ENCODE measurements at regions not wholly inside any gene's neighbourhood (a gene's known extent, or its start where the extent isn't known, plus 50 kb on each side); places are given as distances from the start of the nearest gene placed in this dataset.

DNA sequence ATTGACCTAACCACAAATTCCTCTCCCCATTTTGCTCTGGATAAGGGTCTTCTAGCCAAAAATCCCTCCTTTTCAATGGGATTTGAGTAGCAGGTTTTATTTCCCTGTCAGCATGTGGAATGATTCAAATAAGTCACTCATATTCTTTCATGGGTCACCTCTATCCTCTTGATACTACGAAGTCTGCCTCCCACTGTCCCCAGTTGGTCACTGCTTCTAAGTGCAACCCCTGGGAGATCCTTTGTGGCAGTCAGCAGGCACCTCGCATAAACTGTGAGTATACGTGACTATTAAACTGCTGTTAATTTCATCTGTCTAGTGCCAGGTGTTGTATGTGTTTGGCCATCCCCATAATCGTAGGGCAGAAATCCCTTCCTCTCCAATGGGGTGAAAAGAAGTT is 1667.9 kb upstream of the PCDH7 start (continued):
- no peak for TF ChIP-seq STAT1 (IDR thresholded peaks at IDR 0.05; ENCODE audit: unreplicated experiment)
- TF ChIP-seq, protein P1, sequence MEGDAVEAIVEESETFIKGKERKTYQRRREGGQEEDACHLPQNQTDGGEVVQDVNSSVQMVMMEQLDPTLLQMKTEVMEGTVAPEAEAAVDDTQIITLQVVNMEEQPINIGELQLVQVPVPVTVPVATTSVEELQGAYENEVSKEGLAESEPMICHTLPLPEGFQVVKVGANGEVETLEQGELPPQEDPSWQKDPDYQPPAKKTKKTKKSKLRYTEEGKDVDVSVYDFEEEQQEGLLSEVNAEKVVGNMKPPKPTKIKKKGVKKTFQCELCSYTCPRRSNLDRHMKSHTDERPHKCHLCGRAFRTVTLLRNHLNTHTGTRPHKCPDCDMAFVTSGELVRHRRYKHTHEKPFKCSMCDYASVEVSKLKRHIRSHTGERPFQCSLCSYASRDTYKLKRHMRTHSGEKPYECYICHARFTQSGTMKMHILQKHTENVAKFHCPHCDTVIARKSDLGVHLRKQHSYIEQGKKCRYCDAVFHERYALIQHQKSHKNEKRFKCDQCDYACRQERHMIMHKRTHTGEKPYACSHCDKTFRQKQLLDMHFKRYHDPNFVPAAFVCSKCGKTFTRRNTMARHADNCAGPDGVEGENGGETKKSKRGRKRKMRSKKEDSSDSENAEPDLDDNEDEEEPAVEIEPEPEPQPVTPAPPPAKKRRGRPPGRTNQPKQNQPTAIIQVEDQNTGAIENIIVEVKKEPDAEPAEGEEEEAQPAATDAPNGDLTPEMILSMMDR (conservative IDR thresholded peaks at IDR 0.05; ENCODE audit: low read depth in 2 of 2), result peak; percentile 37 to 48
- TF ChIP-seq ZNF114 (CRISPR knock-in tag; IDR thresholded peaks at IDR 0.05), result no peak

DNA sequence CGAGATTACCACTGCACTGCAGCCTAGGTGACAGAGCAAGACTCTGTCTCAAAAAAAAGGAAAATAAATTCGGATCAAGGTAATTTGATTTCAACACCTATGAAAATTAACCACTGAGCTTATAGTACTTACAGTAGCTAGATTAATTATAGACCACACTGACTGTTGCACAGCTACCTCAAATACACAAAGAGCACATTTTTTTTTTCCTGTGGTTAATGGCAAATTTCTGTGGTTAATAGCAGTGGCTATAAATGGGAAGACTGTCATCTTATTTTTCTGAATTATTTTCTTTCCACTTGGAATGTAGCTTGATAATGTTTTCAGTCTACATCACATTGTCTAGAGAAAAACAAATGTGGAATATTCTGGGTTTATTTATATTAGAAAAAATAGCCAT is 1661.6 kb upstream of the PCDH7 start:
- no peaks in the 10 kb centered on the region for H3K4me1 Mint-ChIP-seq

More for the DNA sequence above, 1661.6 kb upstream of the PCDH7 start:
- Histone ChIP-seq H3K27ac (ENCODE audit: low read depth) (no peak overlapping the region), H3K27me3 (ENCODE audit: insufficient read depth) (no peaks in the 10 kb centered on the region), H3K4me2 (no peak overlapping the region), H2AFZ (no peak overlapping the region), H3K9me2 (ENCODE audit: insufficient read depth) (no peaks in the 10 kb centered on the region), H3K4me3 (no peak overlapping the region), H3K36me3 (ENCODE audit: insufficient read depth) (no peaks in the 10 kb centered on the region), H3K79me2 (replicated peaks; ENCODE audit: insufficient read depth) (no peaks in the 10 kb centered on the region), H3F3A (replicated peaks; ENCODE audit: low read depth) (no peaks in the 10 kb centered on the region), H3K4me1 (ENCODE audit: insufficient read depth) (no peaks in the 10 kb centered on the region), H4K20me1 (replicated peaks; ENCODE audit: insufficient read depth) (no peaks in the 10 kb centered on the region)
- ATAC-seq, result no peak
- Mint-ChIP-seq H3K9me3 (no peaks in the 10 kb centered on the region; the same call in 2 of the 3 replicates), H3K27me3 (ENCODE audit: insufficient read depth, low read depth, poor library complexity) (no peaks in the 10 kb centered on the region), H3K4me3 (no peak overlapping the region), H3K27ac (no peak overlapping the region), H3K36me3 (ENCODE audit: low read depth) (no peaks in the 10 kb centered on the region)
- TF ChIP-seq, protein P2, sequence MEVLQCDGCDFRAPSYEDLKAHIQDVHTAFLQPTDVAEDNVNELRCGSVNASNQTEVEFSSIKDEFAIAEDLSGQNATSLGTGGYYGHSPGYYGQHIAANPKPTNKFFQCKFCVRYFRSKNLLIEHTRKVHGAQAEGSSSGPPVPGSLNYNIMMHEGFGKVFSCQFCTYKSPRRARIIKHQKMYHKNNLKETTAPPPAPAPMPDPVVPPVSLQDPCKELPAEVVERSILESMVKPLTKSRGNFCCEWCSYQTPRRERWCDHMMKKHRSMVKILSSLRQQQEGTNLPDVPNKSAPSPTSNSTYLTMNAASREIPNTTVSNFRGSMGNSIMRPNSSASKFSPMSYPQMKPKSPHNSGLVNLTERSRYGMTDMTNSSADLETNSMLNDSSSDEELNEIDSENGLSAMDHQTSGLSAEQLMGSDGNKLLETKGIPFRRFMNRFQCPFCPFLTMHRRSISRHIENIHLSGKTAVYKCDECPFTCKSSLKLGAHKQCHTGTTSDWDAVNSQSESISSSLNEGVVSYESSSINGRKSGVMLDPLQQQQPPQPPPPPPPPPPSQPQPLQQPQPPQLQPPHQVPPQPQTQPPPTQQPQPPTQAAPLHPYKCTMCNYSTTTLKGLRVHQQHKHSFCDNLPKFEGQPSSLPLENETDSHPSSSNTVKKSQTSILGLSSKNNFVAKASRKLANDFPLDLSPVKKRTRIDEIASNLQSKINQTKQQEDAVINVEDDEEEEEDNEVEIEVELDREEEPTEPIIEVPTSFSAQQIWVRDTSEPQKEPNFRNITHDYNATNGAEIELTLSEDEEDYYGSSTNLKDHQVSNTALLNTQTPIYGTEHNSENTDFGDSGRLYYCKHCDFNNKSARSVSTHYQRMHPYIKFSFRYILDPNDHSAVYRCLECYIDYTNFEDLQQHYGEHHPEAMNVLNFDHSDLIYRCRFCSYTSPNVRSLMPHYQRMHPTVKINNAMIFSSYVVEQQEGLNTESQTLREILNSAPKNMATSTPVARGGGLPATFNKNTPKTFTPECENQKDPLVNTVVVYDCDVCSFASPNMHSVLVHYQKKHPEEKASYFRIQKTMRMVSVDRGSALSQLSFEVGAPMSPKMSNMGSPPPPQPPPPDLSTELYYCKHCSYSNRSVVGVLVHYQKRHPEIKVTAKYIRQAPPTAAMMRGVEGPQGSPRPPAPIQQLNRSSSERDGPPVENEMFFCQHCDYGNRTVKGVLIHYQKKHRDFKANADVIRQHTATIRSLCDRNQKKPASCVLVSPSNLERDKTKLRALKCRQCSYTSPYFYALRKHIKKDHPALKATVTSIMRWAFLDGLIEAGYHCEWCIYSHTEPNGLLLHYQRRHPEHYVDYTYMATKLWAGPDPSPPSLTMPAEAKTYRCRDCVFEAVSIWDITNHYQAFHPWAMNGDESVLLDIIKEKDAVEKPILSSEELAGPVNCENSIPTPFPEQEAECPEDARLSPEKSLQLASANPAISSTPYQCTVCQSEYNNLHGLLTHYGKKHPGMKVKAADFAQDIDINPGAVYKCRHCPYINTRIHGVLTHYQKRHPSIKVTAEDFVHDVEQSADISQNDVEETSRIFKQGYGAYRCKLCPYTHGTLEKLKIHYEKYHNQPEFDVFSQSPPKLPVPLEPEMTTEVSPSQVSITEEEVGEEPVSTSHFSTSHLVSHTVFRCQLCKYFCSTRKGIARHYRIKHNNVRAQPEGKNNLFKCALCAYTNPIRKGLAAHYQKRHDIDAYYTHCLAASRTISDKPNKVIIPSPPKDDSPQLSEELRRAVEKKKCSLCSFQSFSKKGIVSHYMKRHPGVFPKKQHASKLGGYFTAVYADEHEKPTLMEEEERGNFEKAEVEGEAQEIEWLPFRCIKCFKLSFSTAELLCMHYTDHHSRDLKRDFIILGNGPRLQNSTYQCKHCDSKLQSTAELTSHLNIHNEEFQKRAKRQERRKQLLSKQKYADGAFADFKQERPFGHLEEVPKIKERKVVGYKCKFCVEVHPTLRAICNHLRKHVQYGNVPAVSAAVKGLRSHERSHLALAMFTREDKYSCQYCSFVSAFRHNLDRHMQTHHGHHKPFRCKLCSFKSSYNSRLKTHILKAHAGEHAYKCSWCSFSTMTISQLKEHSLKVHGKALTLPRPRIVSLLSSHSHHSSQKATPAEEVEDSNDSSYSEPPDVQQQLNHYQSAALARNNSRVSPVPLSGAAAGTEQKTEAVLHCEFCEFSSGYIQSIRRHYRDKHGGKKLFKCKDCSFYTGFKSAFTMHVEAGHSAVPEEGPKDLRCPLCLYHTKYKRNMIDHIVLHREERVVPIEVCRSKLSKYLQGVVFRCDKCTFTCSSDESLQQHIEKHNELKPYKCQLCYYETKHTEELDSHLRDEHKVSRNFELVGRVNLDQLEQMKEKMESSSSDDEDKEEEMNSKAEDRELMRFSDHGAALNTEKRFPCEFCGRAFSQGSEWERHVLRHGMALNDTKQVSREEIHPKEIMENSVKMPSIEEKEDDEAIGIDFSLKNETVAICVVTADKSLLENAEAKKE (CRISPR knock-in tag; IDR thresholded peaks at IDR 0.05), result no peak
- no peak for TF ChIP-seq ZNF114 (CRISPR knock-in tag; IDR thresholded peaks at IDR 0.05)
- no peak for TF ChIP-seq EZH2 (IDR thresholded peaks at IDR 0.05; ENCODE audit: low read depth, unreplicated experiment)
- TF ChIP-seq, protein P3, sequence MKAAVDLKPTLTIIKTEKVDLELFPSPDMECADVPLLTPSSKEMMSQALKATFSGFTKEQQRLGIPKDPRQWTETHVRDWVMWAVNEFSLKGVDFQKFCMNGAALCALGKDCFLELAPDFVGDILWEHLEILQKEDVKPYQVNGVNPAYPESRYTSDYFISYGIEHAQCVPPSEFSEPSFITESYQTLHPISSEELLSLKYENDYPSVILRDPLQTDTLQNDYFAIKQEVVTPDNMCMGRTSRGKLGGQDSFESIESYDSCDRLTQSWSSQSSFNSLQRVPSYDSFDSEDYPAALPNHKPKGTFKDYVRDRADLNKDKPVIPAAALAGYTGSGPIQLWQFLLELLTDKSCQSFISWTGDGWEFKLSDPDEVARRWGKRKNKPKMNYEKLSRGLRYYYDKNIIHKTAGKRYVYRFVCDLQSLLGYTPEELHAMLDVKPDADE (IDR thresholded peaks at IDR 0.05), result no peak
- TF ChIP-seq JUNB (IDR thresholded peaks at IDR 0.05; ENCODE audit: unreplicated experiment), result no peak
- TF ChIP-seq NANOG (IDR thresholded peaks at IDR 0.05; ENCODE audit: borderline replicate concordance), result no peak
- TF ChIP-seq, protein P4, sequence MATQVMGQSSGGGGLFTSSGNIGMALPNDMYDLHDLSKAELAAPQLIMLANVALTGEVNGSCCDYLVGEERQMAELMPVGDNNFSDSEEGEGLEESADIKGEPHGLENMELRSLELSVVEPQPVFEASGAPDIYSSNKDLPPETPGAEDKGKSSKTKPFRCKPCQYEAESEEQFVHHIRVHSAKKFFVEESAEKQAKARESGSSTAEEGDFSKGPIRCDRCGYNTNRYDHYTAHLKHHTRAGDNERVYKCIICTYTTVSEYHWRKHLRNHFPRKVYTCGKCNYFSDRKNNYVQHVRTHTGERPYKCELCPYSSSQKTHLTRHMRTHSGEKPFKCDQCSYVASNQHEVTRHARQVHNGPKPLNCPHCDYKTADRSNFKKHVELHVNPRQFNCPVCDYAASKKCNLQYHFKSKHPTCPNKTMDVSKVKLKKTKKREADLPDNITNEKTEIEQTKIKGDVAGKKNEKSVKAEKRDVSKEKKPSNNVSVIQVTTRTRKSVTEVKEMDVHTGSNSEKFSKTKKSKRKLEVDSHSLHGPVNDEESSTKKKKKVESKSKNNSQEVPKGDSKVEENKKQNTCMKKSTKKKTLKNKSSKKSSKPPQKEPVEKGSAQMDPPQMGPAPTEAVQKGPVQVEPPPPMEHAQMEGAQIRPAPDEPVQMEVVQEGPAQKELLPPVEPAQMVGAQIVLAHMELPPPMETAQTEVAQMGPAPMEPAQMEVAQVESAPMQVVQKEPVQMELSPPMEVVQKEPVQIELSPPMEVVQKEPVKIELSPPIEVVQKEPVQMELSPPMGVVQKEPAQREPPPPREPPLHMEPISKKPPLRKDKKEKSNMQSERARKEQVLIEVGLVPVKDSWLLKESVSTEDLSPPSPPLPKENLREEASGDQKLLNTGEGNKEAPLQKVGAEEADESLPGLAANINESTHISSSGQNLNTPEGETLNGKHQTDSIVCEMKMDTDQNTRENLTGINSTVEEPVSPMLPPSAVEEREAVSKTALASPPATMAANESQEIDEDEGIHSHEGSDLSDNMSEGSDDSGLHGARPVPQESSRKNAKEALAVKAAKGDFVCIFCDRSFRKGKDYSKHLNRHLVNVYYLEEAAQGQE (IDR thresholded peaks at IDR 0.05; ENCODE audit: unreplicated experiment), result no peak
- TF ChIP-seq CREB1 (CRISPR knock-in tag; IDR thresholded peaks at IDR 0.05; ENCODE audit: low read depth), result no peak
- no peak for DNase-seq (ENCODE audit: low spot score)
